ENCODE measurements at regions not wholly inside any gene's neighbourhood (a gene's known extent, or its start where the extent isn't known, plus 50 kb on each side); places are given as distances from the start of the nearest gene placed in this dataset.

DNA sequence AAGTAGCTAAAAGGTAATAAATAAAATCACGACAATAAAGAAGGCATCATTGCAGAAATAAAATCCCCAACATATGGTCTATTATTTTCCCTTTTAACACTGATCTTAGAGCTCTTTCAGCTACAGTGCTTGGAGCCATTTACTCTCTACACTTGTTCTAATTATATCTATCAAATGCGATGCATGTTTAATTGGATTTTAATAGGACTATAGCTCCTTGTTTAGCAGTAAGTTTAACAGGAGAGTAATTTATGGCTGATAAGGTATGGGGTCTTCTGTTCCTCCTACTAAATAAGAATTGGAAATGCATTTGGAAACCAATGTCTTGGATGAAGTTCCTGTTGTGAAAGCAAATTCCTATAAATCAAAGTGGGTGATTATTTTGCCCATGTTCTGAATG is 304.2 kb upstream of the PTPRD start:
- TF ChIP-seq, protein P1, sequence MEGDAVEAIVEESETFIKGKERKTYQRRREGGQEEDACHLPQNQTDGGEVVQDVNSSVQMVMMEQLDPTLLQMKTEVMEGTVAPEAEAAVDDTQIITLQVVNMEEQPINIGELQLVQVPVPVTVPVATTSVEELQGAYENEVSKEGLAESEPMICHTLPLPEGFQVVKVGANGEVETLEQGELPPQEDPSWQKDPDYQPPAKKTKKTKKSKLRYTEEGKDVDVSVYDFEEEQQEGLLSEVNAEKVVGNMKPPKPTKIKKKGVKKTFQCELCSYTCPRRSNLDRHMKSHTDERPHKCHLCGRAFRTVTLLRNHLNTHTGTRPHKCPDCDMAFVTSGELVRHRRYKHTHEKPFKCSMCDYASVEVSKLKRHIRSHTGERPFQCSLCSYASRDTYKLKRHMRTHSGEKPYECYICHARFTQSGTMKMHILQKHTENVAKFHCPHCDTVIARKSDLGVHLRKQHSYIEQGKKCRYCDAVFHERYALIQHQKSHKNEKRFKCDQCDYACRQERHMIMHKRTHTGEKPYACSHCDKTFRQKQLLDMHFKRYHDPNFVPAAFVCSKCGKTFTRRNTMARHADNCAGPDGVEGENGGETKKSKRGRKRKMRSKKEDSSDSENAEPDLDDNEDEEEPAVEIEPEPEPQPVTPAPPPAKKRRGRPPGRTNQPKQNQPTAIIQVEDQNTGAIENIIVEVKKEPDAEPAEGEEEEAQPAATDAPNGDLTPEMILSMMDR (conservative IDR thresholded peaks at IDR 0.05; ENCODE audit: low read depth, low read length) = no peak
- TF ChIP-seq EZH2 (IDR thresholded peaks at IDR 0.05; ENCODE audit: low read length, unreplicated experiment) (no peak), EZH2phosphoT487 (IDR thresholded peaks at IDR 0.05; ENCODE audit: borderline replicate concordance, low read length) (no peak)
